WTC11 (cell line): ENCODE measurements at regions not wholly inside any gene's neighbourhood (a gene's known extent, or its start where the extent isn't known, plus 50 kb on each side); places are given as distances from the start of the nearest gene placed in this dataset.

ENCODE experiments used
- ATAC-seq: fragments of 200-7000 bp; cut with Tn5 transposase; 2 replicates; pipeline ENCODE4 v1.10.0; 2021; ENCODE audit warnings: mild to moderate bottlenecking, moderate library complexity
- CTCF ChIA-PET: fragments of 300-600 bp; sonication (Branson Sonifier 250); formaldehyde crosslinking; loops from one replicate; lab custom pipeline; 2021; ENCODE audit warnings: antibody characterized with exemption; lab: Charles Lee
- POLR2A ChIA-PET: fragments of 350-600 bp; sonication (Branson Sonifier 250); formaldehyde crosslinking; loops from one replicate; lab custom pipeline; 2021; ENCODE audit warnings: antibody characterized with exemption; lab: Charles Lee
- DNase-seq: peaks from one replicate; pipeline ENCODE4 v3.0.0; 2021; ENCODE audit warnings: low spot score
- H3K27ac Mint-ChIP-seq: 2 replicates; pipeline ENCODE4 v1.8.0; 2021; ENCODE audit warnings: mixed read lengths
- H3K27me3 Mint-ChIP-seq: 2 replicates; pipeline ENCODE4 v1.8.0; 2021; ENCODE audit warnings: low read depth, mild to moderate bottlenecking, moderate library complexity, mixed read lengths
- H3K36me3 Mint-ChIP-seq: 2 replicates; pipeline ENCODE4 v1.8.0; 2021; ENCODE audit warnings: mixed read lengths
- H3K4me1 Mint-ChIP-seq: 2 replicates; pipeline ENCODE4 v1.8.0; 2022; ENCODE audit warnings: mixed read lengths
- H3K4me3 Mint-ChIP-seq: 2 replicates; pipeline ENCODE4 v1.8.0; 2021; ENCODE audit warnings: mild to moderate bottlenecking, moderate library complexity, mixed read lengths
- H3K9me3 Mint-ChIP-seq: 2 replicates; pipeline ENCODE4 v1.8.0; 2021; ENCODE audit warnings: mixed read lengths
- ATF3 ChIP-seq: sonication (generic); formaldehyde crosslinking; conservative IDR thresholded peaks from 2 replicates; pipeline ENCODE4 v1.8.1; 2022; ENCODE audit warnings: mild to moderate bottlenecking, missing genetic modification reagents
- ATF6 ChIP-seq: sonication (generic); formaldehyde crosslinking; IDR thresholded peaks from 2 replicates; pipeline ENCODE4 v1.8.1; 2023; ENCODE audit warnings: mild to moderate bottlenecking, missing genetic modification reagents
- CBFB ChIP-seq: sonication (generic); formaldehyde crosslinking; IDR thresholded peaks from 2 replicates; pipeline ENCODE4 v1.8.1; 2022; ENCODE audit warnings: mild to moderate bottlenecking, low read depth, missing genetic modification reagents
- E2F1 ChIP-seq: sonication (generic); formaldehyde crosslinking; IDR thresholded peaks from 2 replicates; pipeline ENCODE4 v1.8.0; 2022; ENCODE audit warnings: mild to moderate bottlenecking, missing genetic modification reagents
- E2F4 ChIP-seq: sonication (generic); formaldehyde crosslinking; IDR thresholded peaks from 2 replicates; pipeline ENCODE4 v1.8.1; 2022; ENCODE audit warnings: low read depth, mild to moderate bottlenecking, moderate library complexity, missing genetic modification reagents, borderline replicate concordance
- E2F5 ChIP-seq: sonication (generic); formaldehyde crosslinking; IDR thresholded peaks from 2 replicates; pipeline ENCODE4 v1.8.1; 2022; ENCODE audit warnings: mild to moderate bottlenecking, moderate library complexity, missing genetic modification reagents
- ELF4 ChIP-seq: sonication (generic); formaldehyde crosslinking; IDR thresholded peaks from 2 replicates; pipeline ENCODE4 v1.8.1; 2022; ENCODE audit warnings: low read depth, mild to moderate bottlenecking, moderate library complexity, missing genetic modification reagents
- ETV6 ChIP-seq: sonication (generic); formaldehyde crosslinking; IDR thresholded peaks from 2 replicates; pipeline ENCODE4 v1.8.1; 2022; ENCODE audit warnings: mild to moderate bottlenecking, missing genetic modification reagents
- FOXP1 ChIP-seq: sonication (generic); formaldehyde crosslinking; IDR thresholded peaks from 2 replicates; pipeline ENCODE4 v1.8.0; 2022; ENCODE audit warnings: missing genetic modification reagents, mild to moderate bottlenecking, moderate library complexity, borderline replicate concordance
- GABPB1 ChIP-seq: sonication (generic); formaldehyde crosslinking; IDR thresholded peaks from 2 replicates; pipeline ENCODE4 v1.8.1; 2023; ENCODE audit warnings: mild to moderate bottlenecking, missing genetic modification reagents
- JAZF1 ChIP-seq: fragments of 250-450 bp; sonication (Bioruptor Pico); IDR thresholded peaks from 2 replicates; pipeline ENCODE4 v1.9.0; 2021; ENCODE audit warnings: moderate library complexity, mild to moderate bottlenecking, inconsistent platforms
- MXD4 ChIP-seq: fragments of 250-450 bp; sonication (Bioruptor Pico); IDR thresholded peaks from 2 replicates; pipeline ENCODE4 v1.8.0; 2021; ENCODE audit warnings: mild to moderate bottlenecking, moderate library complexity, borderline replicate concordance
- NR1H2 ChIP-seq: sonication (generic); formaldehyde crosslinking; IDR thresholded peaks from 2 replicates; pipeline ENCODE4 v1.9.0; 2021; ENCODE audit warnings: mild to moderate bottlenecking, moderate library complexity, missing genetic modification reagents
- NR3C1 ChIP-seq: sonication (generic); formaldehyde crosslinking; conservative IDR thresholded peaks from 2 replicates; pipeline ENCODE4 v1.8.1; 2023; ENCODE audit warnings: low read depth, mild to moderate bottlenecking, missing genetic modification reagents
- PRDM15 ChIP-seq: sonication (generic); formaldehyde crosslinking; IDR thresholded peaks from 2 replicates; pipeline ENCODE4 v1.8.0; 2022; ENCODE audit warnings: missing genetic modification reagents
- RELA ChIP-seq: sonication (generic); formaldehyde crosslinking; IDR thresholded peaks from 2 replicates; pipeline ENCODE4 v1.8.1; 2022; ENCODE audit warnings: missing genetic modification reagents, mild to moderate bottlenecking, borderline replicate concordance
- SMAD4 ChIP-seq: sonication (generic); formaldehyde crosslinking; IDR thresholded peaks from 2 replicates; pipeline ENCODE4 v1.8.0; 2022; ENCODE audit warnings: mild to moderate bottlenecking, missing genetic modification reagents
- TP53 ChIP-seq: sonication (generic); formaldehyde crosslinking; IDR thresholded peaks from 2 replicates; pipeline ENCODE4 v1.8.1; 2023; ENCODE audit warnings: mild to moderate bottlenecking, missing genetic modification reagents
- ZBTB21 ChIP-seq: sonication (generic); formaldehyde crosslinking; IDR thresholded peaks from 2 replicates; pipeline ENCODE4 v1.8.1; 2023; ENCODE audit warnings: mild to moderate bottlenecking, missing genetic modification reagents, borderline replicate concordance
- ZSCAN18 ChIP-seq: fragments of 250-450 bp; sonication (Bioruptor Pico); IDR thresholded peaks from 2 replicates; pipeline ENCODE4 v2.1.2; 2022; ENCODE audit warnings: mild to moderate bottlenecking, moderate library complexity

GRCh38 chr1:29669912-29670311 is 433.6 kb downstream of the PTPRU start:
- Mint-ChIP-seq H3K27me3 (no peaks in the 10 kb centered on the region), H3K4me3 (no peak overlapping the region), H3K27ac (no peak overlapping the region), H3K4me1 (peaks cover 4% of the 10 kb centered on the region), H3K9me3 (no peaks in the 10 kb centered on the region; the same call in 1 of the 2 replicates), H3K36me3 (no peaks in the 10 kb centered on the region)
- ChIA-PET CTCF (interaction anchor here (1.0 kb wide), 1 partner anchor 14 kb away, joined by 3 read pairs; no protein-coding TSS in a partner anchor), POLR2A (no interaction called here)
- DNase-seq (no peak), ATAC-seq (no peak)
- TF ChIP-seq FOXP1 (no peak), ETV6 (no peak), E2F5 (CRISPR knock-in tag) (no peak)

GRCh38 chr1:29669158-29669871 is 433.0 kb downstream of the PTPRU start:
- DNase-seq (no peak), ATAC-seq (no peak)
- no peaks in the 10 kb centered on the region for H3K9me3 Mint-ChIP-seq
- ChIA-PET POLR2A (no interaction called here), CTCF (interaction anchor here (0.6 to 1.0 kb wide), 2 partner anchors 13 to 410 kb away, joined by 3 to 4 read pairs; no protein-coding TSS in a partner anchor)
- H3K36me3 Mint-ChIP-seq, result no peaks in the 10 kb centered on the region
- peaks cover 10% of the 10 kb centered on the region for H3K4me1 Mint-ChIP-seq
- TF ChIP-seq ELF4 (CRISPR knock-in tag) (no peak), MXD4 (no peak), NR1H2 (no peak), PRDM15 (no peak), TP53 (CRISPR knock-in tag) (no peak), GABPB1 (CRISPR knock-in tag) (no peak), NR3C1 (CRISPR knock-in tag) (no peak), ETV6 (no peak), E2F4 (no peak), ATF6 (CRISPR knock-in tag) (no peak), RELA (CRISPR knock-in tag) (no peak)
- H3K4me3 Mint-ChIP-seq, result no peak overlapping the region
- no peaks in the 10 kb centered on the region for H3K27me3 Mint-ChIP-seq
- H3K27ac Mint-ChIP-seq, result no peak overlapping the region

- no peak overlapping the region for H3K4me3 Mint-ChIP-seq
- ChIA-PET CTCF (interaction anchor here (0.6 to 1.0 kb wide), 2 partner anchors 12 to 409 kb away, joined by 3 to 4 read pairs; no protein-coding TSS in a partner anchor), POLR2A (no interaction called here)
- no peak overlapping the region for H3K27ac Mint-ChIP-seq
- no peaks in the 10 kb centered on the region for H3K27me3 Mint-ChIP-seq
- no peaks in the 10 kb centered on the region for H3K36me3 Mint-ChIP-seq
- H3K4me1 Mint-ChIP-seq, result peaks cover 14% of the 10 kb centered on the region
- no peaks in the 10 kb centered on the region for H3K9me3 Mint-ChIP-seq
- TF ChIP-seq SMAD4 (no peak), ZSCAN18 (CRISPR knock-in tag) (no peak), CBFB (CRISPR knock-in tag) (no peak), E2F1 (CRISPR knock-in tag) (no peak), ZBTB21 (no peak), ATF3 (no peak), JAZF1 (no peak)
- DNase-seq (no peak), ATAC-seq (no peak)
Observed at GRCh38 chr1:29668551-29669157, 432.3 kb downstream of the PTPRU start.
